GM18507 (cell line): ENCODE measurements at regions not wholly inside any gene's neighbourhood (a gene's known extent, or its start where the extent isn't known, plus 50 kb on each side); places are given as distances from the start of the nearest gene placed in this dataset.

ENCODE experiments used
- DNase-seq: peaks from one replicate; pipeline ENCODE4 v3.0.0; 2011; ENCODE audit warnings: low read depth; ENCODE audit not compliant: insufficient read length; ENCODE audit errors: extremely low spot score
- FAIRE-seq: peaks from 2 replicates; lab custom pipeline; 2011; peaks lifted over from hg19 to GRCh38; lab: Jason Lieb, UNC

DNA sequence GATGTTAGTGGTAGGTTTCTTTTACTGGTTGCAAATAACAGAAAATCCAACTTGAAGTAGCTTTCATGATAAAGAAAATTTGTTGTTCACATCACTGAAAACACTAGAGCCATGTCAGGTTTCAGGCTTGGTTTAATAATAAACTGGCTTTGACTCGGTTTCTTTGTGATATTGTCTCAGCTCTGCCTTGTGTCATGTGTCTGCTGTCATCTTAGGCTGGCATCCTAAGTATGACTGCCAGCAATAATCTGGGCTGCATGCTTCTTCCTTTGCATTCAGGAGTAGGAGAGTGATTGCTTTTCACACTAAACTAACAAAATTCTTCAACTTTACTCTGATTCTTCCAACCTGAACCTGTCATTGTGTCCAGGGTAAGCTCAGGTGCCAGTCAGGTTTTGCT is 474.0 kb upstream of the B3GALT2 start:
- no peak for DNase-seq
- no peak for FAIRE-seq

DNA sequence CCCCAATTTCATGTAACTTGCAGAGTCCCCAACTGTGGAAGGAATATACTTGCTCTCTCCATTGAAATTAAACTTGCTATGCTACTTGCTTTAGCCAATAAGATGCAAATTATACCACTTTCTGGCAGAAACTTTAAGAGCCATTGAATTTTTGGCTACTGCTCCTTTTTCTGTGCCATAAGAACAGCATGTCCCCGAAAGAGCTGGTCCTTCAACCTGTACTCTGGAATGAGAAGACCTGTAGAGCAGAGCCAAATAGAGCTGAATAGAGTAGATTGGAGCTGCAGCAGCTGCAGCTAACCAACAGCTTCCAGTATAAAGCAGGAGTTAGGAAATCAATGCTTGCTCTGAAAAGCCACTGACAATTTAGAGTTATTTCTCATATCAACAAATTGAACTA is 472.3 kb upstream of the B3GALT2 start:
- no peak for FAIRE-seq

DNA sequence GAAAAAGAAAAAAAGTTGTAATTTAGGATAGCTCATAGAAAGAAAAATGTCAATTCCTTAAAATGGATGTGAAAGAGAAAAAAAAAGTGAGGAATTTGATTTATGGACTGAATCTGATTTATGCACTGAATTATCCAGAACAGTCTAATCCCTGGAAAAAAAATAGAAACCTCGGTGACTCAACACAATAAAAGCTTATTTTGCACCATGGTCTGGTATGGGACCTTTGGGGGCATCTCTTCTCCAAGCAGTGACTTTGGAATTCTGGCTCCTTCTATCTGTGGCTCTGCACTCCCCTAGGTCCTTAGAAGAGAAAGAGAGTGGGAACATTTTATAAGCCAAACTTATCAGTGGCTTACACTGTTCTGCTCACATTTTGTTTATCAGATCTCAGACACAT is 471.7 kb upstream of the B3GALT2 start:
- DNase-seq (no peak), FAIRE-seq (no peak)

More for the DNA sequence above, 472.3 kb upstream of the B3GALT2 start:
- DNase-seq, result no peak

DNA sequence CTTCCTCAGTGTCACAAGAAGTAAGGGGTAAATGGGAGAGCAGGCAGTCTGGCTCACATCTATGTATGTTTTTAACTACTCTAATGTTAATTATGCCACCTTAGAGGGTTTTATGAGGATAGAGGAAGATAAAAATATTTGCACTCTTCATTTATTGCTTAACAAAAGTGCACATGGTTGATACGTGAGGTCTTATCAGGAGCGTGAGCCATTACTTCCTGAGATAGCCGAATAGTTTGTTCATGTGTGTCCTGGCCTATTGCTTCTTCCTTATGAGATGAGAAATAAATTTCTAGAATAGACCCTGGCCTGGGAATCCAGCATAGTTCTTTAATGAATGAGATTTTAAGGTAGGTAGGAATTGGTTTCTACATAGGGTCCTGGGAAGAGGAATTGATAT is 471.1 kb upstream of the B3GALT2 start:
- DNase-seq (no peak), FAIRE-seq (no peak)

DNA sequence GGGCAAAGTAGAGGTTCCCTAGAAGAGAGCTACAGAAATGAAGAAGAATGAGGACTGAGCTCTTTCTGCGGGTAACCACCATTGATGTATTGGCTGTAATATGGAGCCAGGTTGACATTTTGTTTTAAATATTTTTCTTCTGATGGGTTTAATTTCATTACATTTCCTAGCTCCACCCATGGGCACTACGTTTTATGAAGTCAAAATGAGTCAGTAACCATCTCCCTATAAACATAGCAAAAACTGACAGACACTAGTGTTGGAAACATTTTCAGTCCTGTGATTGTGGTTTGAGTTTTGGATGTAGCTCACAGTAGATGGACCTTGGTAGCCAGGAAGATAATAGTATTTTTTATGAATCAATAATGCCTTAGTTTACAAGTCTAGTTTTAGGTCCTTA is 470.4 kb upstream of the B3GALT2 start:
- no peak for FAIRE-seq
- no peak for DNase-seq

DNA sequence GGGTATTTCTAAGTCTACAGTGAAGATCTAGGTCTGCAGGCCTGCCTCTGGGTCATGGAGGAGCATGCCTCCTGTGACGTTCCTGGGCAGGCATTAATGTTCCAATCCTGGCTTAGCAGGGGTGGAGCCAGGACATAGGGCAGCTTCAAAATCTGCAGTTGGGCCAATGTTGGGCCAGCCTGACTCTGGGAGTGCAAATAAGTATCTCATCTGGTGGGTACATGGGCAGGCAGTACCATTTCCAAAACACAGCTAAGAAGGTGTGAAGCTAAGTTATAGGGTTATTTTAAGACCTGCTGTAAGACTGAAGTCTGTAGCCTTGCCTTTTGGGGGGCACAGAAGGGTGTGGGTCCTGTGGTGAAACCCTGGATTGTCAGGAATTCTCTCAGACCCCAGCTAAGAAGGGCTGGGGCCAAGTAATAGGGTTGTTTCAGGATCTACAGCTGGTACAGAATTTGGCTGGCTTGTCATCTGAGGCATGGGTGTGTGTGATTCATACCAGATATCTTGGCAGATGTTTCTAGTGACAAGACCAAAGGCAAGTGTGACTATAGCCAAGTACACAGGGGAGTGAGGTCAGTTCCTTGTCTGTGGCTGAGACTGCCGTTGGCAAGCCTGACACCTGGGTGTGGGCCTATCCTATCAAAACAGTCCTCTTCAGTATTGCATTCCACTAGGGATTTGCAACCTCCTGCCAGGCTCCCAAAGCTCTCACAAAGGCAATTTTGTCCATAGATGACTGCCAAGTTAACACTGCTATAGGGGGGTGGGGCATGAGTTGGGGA is 468.7 kb upstream of the B3GALT2 start:
- DNase-seq (no peak), FAIRE-seq (no peak)

DNA sequence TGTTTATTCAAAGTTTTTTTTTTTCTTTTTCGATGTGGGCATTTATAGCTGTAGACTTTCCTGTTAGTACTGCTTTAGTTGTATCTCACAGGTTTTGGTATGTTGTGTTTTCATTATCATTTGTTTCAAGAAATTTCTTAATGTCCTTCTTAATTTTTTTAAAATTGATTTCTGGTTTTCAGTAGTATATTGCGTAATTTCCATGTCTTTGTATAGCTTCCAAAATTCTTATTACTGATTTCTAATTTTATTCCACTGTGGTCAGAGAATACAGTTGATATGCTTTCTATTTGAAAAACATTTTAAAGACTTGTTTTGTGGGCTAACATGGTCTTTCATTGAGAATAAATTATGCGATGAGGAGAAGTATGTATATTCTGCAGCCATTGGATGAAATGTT is 463.2 kb upstream of the B3GALT2 start:
- no peak for FAIRE-seq
- DNase-seq, result no peak

DNA sequence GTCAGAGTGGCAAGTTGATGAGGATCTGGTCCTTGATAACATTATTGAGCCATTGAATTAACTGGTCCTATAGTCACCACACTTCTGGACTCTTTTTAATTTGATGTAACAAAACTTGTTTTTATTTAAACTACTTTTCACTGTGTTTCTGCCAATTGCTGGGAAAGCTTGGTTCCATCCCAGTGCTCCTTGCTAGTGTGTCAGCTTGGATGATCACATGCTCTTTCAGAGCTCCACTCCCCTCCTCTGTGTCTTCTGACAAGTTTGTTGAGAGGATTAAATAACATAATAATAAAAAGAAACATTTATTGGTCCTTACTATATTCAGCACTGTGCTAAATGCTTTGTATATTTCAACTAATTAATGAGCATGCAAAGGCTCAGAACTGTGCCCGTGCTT is 448.5 kb upstream of the B3GALT2 start:
- FAIRE-seq, result no peak
- no peak for DNase-seq

DNA sequence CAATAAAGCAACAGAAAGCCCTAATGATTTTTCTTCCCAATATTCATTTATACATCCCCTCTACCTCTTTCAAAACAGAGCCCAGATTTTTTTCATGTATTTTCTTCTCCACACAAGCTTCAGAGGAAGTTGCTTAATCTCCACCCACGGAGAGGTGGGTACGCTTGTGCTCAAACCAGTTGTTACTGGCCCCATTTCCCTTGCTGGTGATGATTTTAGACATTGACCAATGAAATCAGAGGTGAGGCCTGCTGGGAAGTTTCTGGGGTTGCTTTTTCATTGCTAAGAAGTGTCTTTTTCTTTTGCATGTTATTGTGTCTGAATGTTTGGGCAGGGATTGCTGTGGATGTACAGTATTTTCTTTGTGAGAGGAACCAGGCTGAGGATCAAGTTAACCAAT is 448.1 kb upstream of the B3GALT2 start:
- no peak for DNase-seq
- no peak for FAIRE-seq

DNA sequence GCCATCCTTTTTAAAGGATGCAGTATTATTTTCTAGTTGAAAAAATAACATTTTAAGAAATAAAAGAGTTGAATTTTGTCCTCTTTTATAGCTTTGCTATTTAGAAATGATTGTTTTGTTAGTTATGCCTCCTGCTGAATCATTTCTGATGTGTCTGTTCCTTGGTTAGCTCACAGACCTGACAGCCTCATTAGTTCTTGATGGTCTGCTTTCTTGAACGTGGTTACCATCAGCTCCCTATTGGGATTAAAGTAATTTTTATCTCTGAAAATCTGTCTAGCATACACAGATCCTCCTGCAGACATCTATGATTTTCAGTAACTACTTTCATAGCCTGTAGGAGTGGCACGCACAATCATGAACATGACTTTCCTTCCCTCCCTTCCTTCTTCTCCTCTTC is 447.6 kb upstream of the B3GALT2 start:
- no peak for FAIRE-seq

DNA sequence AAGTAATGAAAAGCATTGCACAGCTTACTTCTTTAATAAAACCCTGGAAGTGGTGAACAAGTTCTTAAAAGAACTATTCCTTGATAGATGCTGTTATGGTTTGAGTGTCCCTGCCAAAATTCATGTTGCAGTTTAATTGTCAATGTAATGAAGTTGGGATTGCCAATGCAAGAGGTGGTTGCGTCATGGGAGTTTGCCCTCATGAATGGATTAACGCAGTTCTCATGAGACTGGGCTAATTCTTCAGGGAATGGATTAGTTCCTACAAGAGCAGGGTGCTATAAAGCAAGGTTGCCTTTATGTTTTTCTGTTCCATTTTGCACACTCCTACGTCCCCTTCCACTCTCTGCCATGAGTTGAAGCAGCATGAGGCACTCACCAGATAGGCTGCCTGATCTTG is 446.7 kb upstream of the B3GALT2 start:
- FAIRE-seq (no peak), DNase-seq (no peak)

More for the DNA sequence above, 447.6 kb upstream of the B3GALT2 start:
- DNase-seq, result no peak

DNA sequence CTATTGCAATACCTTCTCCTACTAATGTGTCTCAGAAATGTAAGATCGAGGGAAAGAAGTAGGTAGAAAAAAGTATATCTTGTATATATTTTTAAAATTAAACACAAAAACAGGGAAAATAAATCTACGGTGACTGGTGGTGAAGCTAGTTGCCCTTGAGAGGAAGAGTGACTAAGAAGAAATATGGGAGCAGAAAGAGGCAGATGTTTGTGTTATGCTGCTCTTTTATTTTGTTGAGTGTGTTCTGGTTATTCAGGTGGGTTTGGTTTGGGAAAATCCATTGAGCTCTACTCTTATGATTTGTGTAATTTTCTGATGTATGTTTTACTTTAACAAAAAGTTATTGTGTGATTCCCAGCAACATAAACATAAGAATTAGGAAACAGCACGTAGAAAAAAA is 444.9 kb upstream of the B3GALT2 start:
- FAIRE-seq (no peak), DNase-seq (no peak)

DNA sequence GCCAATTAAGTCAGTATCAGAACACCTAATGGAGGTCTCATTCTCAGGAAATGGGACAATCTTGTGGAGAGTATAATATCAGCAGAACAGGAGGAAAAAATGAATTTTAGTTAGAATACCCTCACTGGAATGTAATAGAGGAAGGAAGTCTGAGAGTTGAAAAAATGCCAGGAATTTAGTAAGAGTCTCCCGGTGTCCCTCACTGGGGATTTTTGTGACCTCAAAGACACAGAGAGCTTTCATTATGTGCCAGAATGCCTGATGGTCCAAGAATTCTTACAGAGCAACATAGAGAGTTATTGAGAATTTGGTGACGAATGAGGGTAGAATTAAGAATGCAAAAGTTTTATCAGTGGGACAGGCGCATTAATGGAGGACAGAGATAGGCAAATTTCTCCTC is 443.5 kb upstream of the B3GALT2 start:
- no peak for DNase-seq
- no peak for FAIRE-seq

DNA sequence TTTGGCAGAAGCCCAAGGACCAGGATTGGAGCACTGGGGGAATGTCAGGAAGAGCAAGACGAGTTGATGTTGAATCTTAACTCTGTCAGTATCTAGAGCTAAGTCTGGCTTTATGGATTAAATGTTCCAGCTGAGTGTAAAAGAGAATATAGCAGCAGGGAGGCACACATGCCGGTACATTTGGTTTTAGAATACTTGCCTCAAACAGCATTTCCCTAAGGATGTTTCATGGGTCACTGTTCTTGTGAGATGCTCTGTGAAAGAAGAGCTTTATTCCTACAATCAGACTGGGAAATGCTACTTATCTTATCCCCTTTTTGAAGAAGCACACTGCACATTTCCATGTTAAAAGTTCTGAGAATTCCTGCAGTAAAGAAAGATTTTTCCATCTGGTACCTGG is 440.3 kb upstream of the B3GALT2 start:
- no peak for DNase-seq
- no peak for FAIRE-seq

DNA sequence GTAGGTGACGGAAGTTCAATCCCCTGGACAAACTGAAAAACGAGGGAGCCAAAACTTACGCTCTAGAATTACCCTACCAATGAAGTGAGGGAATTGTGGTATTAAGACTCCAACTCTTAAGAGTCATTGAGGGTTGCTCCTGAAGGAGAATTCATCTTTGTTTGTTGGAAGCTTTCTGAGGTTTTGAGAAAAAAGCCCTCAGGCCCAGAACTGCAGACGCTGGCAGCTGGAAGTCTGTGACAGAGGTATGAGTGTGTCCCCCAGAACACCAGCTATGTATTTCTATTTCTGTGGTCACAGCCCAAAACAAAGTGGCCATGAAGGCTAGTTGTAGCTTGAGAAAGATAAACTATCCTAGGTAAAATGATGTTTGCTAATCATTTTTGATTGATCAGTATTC is 438.8 kb upstream of the B3GALT2 start:
- DNase-seq (no peak), FAIRE-seq (no peak)

DNA sequence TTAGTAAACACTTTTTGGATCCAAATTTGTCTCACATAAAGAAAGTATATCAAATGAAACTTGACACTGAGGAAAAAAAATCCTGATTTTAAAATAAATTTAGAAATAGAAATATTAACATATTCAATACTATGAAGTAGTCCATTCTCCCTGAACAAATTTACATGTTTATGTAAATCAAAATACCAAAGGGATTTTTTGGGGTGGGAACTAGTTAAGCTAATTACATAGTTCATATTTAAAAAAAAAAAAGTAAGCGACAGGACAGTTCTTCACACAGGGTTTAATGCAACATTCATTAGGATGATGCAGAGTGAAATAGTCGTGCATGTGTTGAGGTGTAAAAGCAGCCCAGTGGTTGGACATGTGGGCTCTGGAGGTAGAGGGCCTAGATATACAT is 433.5 kb upstream of the B3GALT2 start:
- no peak for FAIRE-seq
- no peak for DNase-seq

DNA sequence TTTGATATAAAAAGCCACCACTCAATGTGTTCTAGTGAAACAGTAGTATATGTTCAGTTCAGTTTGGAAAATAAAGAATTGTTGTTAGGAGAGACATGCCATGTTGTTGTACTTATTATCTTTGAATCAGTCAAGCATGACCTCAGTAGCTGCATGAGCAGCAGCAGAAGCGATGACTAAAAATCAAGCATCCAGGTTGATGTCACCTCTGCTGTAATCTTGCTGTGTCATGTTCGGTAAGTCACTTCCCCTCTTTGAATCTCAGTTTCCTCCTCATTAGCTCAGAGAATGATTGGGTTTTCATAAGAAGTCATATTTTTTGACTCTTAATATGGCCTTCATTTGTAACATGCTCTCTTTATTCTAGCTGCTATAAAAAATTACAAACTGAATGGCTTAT is 428.4 kb upstream of the B3GALT2 start:
- DNase-seq, result no peak
- FAIRE-seq, result no peak

DNA sequence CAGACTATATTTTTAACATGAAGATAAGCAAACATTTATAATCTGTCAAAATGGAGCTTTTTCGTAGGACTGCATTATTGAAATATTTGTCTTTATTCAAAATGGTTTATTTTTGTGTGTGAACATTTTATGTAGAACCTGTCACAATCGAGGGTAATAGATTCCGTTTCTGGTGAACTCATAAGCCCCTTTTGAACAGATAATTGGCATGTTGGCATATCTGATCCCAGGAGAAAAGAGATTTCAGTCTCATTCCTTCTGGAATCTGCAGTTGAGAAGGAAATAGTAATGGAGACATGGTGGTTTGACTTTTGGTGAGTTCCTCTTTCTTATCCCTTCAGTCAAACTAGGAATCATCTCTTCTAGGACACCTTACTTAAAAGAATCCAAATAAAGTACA is 427.9 kb upstream of the B3GALT2 start:
- FAIRE-seq (no peak), DNase-seq (no peak)

DNA sequence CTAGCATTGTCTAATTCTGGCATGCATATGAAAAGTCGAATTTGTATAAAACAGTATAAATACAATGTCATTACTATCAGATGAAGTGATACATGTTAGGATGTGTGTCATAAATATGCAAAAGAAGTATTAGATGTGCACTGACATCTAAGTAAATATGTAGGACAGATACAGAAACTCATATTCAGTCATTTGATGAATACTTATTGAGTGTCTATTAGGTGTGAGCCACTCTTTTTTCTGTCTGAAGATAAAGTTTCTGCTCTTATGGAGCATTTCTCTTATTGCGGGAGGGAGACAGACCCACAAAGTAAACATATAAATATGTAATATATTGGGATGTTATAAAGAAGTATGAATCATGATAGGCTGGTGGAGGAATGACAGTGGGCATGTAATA is 426.6 kb upstream of the B3GALT2 start:
- no peak for FAIRE-seq
- DNase-seq, result no peak

DNA sequence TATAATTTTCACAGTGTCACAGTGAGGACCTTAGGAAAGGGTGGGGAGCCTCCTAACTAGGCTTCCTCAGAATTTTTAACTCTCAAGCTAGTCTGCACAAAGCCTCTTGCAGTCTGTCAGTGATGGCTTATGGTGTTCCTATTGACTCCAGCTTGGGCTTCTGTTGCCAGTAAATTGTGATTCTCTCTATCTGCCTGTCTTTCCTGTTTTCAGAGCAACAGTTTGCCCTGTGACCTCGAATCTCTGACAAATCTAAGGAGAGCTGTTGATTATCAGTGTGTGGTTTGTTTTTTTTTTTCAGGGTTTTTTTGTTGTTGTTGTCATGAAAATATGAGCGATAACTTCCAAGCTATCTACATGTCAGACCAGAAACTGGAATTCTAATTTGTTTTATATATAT is 423.2 kb upstream of the B3GALT2 start:
- DNase-seq, result no peak
- no peak for FAIRE-seq

DNA sequence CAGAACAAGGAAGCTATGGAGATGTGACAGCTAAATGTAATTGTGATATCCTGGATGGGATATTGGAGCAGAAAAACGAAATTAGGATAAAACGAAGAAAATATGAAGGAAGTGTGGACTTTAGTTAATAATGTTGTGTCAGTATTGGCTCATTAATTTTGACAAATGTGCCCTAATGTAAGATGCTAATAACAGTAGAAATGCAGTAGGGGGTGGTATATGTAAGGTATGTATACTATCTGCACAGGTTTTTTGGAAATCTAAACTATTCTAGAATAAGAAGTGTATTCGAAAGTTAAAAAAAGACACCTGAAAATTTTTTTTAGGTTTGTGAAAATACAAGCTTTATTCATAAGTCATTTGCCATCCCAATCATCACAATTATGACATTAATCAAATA is 421.4 kb upstream of the B3GALT2 start:
- FAIRE-seq (no peak), DNase-seq (no peak)

DNA sequence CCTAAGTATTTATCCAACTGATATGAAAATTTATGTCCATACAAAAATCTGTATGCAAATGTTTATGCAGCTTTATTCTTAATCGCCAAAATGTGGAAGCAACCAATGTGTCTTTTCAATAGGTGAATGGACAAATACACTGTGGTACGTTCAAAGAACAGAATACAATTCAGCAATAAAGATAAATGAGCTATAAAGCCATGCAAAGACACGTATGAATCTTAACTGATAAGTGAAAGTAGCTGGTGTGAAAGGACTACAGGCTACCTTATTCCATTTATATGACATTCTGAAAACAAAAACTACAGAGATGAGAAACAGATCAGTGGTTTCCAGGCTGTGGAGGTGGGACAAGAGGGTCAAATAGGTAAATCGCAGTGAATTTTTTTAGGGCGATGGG is 419.6 kb upstream of the B3GALT2 start:
- FAIRE-seq (no peak), DNase-seq (no peak)
